Stimulated activated naive CD8-positive, alpha-beta T cell treated with anti-CD3 and anti-CD28 coated beads, Interleukin-15, amount 100 ng/mL, for 72 hours (primary cell): ENCODE measurements at regions not wholly inside any gene's neighbourhood (a gene's known extent, or its start where the extent isn't known, plus 50 kb on each side); places are given as distances from the start of the nearest gene placed in this dataset.
"Not testable (repeated sequence)": the region's sequence is repeated elsewhere in the genome, so short reads cannot be mapped to it uniquely, and the experiment has no call there.

Experiments
- ATAC-seq: fragments of 150-1000 bp; cut with Tn5 transposase; 2 replicates; pipeline ENCODE4 v1.10.0; 2021; ENCODE audit warnings: mild to moderate bottlenecking, moderate library complexity
- DNase-seq, 2 donors: peaks; one replicate each; pipeline ENCODE4 v3.0.0; 2021 to 2022
- H3K27ac Mint-ChIP-seq, 2 donors: one replicate each; pipeline ENCODE4 v1.8.0; 2022; ENCODE audit warnings: mild to moderate bottlenecking in 2 of 2, mixed read lengths in 2 of 2, moderate library complexity in 2 of 2
- H3K27me3 Mint-ChIP-seq: one replicate; pipeline ENCODE4 v1.8.0; 2022; ENCODE audit warnings: mixed read lengths
- H3K4me1 Mint-ChIP-seq: one replicate; pipeline ENCODE4 v1.8.0; 2022; ENCODE audit warnings: mild to moderate bottlenecking, mixed read lengths
- H3K4me3 Mint-ChIP-seq, 2 donors: one replicate each; pipeline ENCODE4 v1.8.0; 2022; ENCODE audit warnings: mild to moderate bottlenecking in 2 of 2, mixed read lengths in 2 of 2, moderate library complexity in 1 of 2
- H3K9me3 Mint-ChIP-seq, 2 donors: one replicate each; pipeline ENCODE4 v1.8.0; 2022; ENCODE audit warnings: mixed read lengths in 2 of 2

- no peak overlapping the region for H3K4me3 Mint-ChIP-seq
- ATAC-seq, result no peak
- DNase-seq, result no peak
- H3K9me3 Mint-ChIP-seq, result no peaks in the 10 kb centered on the region
- peaks cover 31% of the 10 kb centered on the region for H3K27me3 Mint-ChIP-seq
- no peaks in the 10 kb centered on the region for H3K4me1 Mint-ChIP-seq
- H3K27ac Mint-ChIP-seq, result no peak overlapping the region
Measured at GRCh38 chr7:96591159-96591899, 118.3 kb downstream of the SEM1 start.

DNA sequence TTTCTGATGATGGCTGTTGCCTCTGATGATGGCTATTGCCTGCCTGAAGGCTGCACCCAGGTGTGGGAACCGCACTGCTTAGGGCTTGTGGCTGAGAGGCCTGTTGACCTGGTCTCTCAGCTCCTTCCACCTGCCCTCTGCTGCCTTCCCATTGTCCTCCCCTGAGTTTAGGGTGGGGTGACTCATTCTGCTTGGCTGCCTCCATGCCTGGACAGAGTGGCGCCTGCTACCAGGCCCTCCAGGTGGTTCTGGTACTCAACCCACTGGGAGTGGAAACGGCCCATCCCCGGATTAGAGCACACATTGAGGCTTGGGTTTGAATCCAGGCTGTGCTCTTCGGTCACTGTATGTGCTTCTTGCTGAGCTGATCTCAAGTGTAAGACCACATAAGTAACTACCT, 120.6 kb downstream of the SEM1 start:
- DNase-seq (no peak), ATAC-seq (no peak)
- peaks cover 0 to 8% of the 10 kb centered on the region in 2 donors for H3K9me3 Mint-ChIP-seq
- peaks cover 31% of the 10 kb centered on the region for H3K27me3 Mint-ChIP-seq
- no peak overlapping the region for H3K4me3 Mint-ChIP-seq
- no peaks in the 10 kb centered on the region for H3K4me1 Mint-ChIP-seq
- no peak overlapping the region for H3K27ac Mint-ChIP-seq

DNA sequence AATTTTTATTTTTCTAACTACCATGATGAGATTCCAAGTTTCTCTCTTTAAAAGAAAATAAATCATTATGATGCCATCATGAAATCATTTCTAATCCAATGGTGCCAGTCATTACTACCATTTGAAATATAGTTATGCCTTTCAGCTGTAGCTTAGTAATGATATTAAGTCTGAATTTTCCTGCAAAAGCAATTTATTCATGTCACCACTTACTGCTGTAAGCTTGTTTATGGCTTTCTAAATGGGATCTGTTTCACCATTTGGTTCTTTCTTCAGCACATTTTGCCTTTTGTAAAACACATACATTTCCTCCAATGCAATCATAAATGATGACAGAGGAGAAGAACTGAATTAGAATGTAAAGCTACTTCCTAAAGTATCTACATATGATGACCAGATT, 130.5 kb downstream of the SEM1 start:
- H3K27me3 Mint-ChIP-seq, result no peaks in the 10 kb centered on the region
- DNase-seq (no peak), ATAC-seq (no peak)
- no peaks in the 10 kb centered on the region for H3K4me1 Mint-ChIP-seq
- H3K4me3 Mint-ChIP-seq, result no peak overlapping the region
- peaks cover 5 to 7% of the 10 kb centered on the region in 2 donors for H3K9me3 Mint-ChIP-seq
- no peak overlapping the region for H3K27ac Mint-ChIP-seq

DNA sequence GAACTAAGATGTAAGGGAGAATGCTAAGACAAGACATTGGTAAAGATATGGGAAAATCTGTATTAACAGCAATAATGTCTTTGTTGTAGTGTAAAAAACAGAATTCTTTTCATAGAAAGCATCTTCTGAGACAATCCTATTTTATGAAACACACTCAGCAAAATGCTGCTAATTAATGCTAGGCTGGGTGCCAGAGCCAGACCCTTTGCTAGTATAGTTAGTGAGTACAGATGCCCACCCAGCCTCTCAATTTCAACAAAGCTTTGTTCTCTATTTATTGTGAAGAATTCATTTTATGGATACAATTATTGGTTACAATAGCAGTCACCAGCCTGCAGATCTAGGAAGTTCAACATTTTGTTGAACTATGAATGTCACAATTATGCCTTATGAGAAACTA, 131.0 kb downstream of the SEM1 start:
- Mint-ChIP-seq H3K27ac (no peak overlapping the region), H3K4me3 (no peak overlapping the region), H3K4me1 (no peaks in the 10 kb centered on the region), H3K9me3 (peaks cover 5 to 7% of the 10 kb centered on the region in 2 donors), H3K27me3 (no peaks in the 10 kb centered on the region)
- ATAC-seq, result no peak
- no peak for DNase-seq

DNA sequence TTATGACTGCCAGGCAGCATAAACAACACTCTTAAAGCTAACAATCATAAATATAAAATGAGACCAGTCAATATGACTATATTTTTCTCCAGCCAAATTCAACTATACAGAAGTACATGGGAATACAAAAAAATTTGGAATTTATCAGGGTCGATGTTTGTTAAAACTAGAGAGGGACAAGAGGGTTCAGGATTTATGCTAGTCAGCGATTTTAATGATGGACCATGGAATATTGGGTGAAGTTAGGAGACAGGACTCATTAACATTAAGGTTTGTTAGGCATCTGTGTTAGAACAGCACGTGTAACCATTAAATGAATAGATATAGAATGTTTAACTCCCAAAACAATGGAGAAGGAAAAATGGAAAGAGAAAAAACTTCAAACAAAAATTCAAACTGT, 146.2 kb downstream of the SEM1 start:
- DNase-seq (no peak), ATAC-seq (no peak)
- H3K9me3 Mint-ChIP-seq, result no peaks in the 10 kb centered on the region
- peaks cover 17% of the 10 kb centered on the region for H3K27me3 Mint-ChIP-seq
- no peak overlapping the region for H3K4me3 Mint-ChIP-seq
- no peak overlapping the region for H3K27ac Mint-ChIP-seq
- no peaks in the 10 kb centered on the region for H3K4me1 Mint-ChIP-seq

GRCh38 chr7:96562966-96563365, 146.7 kb downstream of the SEM1 start:
- Mint-ChIP-seq H3K27me3 (peaks cover 17% of the 10 kb centered on the region), H3K4me3 (no peak overlapping the region), H3K4me1 (no peaks in the 10 kb centered on the region), H3K9me3 (no peaks in the 10 kb centered on the region), H3K27ac (no peak overlapping the region)
- ATAC-seq, result no peak
- no peak for DNase-seq

DNA sequence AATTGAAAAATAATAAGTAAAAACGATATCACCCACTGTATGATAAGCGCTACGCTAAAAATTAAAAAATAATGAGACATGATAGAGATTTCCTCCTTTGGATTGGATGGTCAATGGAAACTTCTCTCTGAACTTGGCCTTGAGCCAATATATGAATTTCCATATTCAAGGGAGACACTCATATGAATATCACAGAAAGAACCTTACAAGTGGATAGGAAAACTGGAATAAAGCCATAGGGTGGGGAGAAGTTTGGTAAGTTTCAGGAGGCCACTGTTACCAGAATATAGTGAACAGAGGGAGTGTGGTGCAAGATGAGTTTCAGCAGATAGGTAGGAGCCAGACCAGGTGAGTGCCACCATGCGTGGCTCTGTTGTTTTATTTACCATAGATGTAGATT, 147.2 kb downstream of the SEM1 start:
- ATAC-seq, result no peak
- no peak for DNase-seq
- Mint-ChIP-seq H3K4me3 (no peak overlapping the region), H3K27me3 (peaks cover 17% of the 10 kb centered on the region), H3K9me3 (no peaks in the 10 kb centered on the region), H3K27ac (no peak overlapping the region), H3K4me1 (no peaks in the 10 kb centered on the region)

DNA sequence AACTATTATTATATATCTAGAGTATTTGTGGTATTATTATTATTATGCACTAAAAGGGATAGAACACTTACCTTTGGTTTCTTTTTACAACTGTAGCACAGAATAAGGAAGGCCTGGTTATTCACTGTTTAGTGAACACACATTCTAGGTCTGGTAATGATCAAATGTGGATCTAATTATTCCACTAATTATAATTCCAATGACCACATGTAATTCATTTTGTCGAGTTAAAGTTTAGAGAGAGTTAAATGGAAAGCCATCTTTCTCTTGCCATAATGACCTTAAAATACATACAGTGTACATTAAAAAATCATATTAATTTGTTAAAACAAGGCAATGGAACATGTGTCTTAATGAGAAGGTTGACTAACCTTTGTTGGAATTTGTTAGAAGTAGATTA, 147.8 kb downstream of the SEM1 start:
- Mint-ChIP-seq H3K4me3 (no peak overlapping the region), H3K4me1 (no peaks in the 10 kb centered on the region), H3K27ac (no peak overlapping the region), H3K9me3 (no peaks in the 10 kb centered on the region), H3K27me3 (peaks cover 17% of the 10 kb centered on the region)
- ATAC-seq (no peak), DNase-seq (no peak)

GRCh38 chr7:96558530-96558929, 151.1 kb downstream of the SEM1 start:
- H3K27ac Mint-ChIP-seq, result no peak overlapping the region
- ATAC-seq (no peak), DNase-seq (no peak)
- H3K4me3 Mint-ChIP-seq, result no peak overlapping the region
- H3K27me3 Mint-ChIP-seq, result peaks cover 14% of the 10 kb centered on the region
- no peaks in the 10 kb centered on the region for H3K4me1 Mint-ChIP-seq
- H3K9me3 Mint-ChIP-seq, result no peaks in the 10 kb centered on the region

DNA sequence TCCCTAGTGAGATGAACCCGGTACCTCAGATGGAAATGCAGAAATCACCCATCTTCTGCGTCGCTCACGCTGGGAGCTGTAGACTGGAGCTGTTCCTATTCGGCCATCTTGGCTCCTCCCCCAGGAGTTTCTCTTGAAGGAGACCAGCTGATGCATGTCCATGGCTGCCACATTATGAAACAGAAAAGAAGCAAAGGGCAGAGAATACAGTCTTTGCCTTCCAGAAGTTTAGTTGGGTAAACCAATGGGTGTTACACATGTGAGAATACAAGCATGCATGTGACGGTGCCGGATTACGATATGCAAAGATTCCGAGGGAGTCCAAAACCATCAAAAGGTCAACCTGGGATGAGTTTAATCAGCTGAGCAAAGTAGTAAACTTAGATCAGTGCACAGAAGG, 151.6 kb downstream of the SEM1 start:
- ATAC-seq (no peak), DNase-seq (no peak)
- Mint-ChIP-seq H3K4me3 (no peak overlapping the region), H3K9me3 (no peaks in the 10 kb centered on the region), H3K27ac (no peak overlapping the region), H3K4me1 (no peaks in the 10 kb centered on the region), H3K27me3 (peaks cover 10% of the 10 kb centered on the region)

GRCh38 chr7:96557598-96557997, 152.0 kb downstream of the SEM1 start:
- H3K9me3 Mint-ChIP-seq, H3K27me3 Mint-ChIP-seq, ATAC-seq, DNase-seq, H3K4me1 Mint-ChIP-seq, H3K27ac Mint-ChIP-seq, H3K4me3 Mint-ChIP-seq: not testable (repeated sequence)

DNA sequence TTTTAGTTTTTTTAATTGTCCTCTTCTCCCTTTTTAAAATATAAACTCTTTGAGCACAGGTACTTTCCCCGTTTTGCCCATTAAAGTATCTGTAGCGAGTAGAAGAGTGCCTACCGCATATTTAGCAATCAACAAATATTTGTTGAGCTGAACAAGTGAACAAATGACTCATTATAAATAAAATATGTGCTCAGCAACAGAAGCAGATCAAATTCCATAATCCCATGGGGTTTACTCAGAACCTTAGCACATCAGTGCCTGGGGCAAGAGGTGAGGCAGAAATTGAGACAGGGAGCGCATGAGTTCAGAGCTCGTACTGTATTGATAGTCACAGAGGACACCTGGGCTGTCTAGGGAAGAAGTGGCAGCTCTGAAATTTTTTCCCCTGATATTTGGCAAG, 161.0 kb downstream of the SEM1 start:
- no peak for DNase-seq

GRCh38 chr7:96547371-96547811, 162.3 kb downstream of the SEM1 start:
- Mint-ChIP-seq H3K4me1 (no peaks in the 10 kb centered on the region), H3K9me3 (peaks cover 0 to 4% of the 10 kb centered on the region in 2 donors), H3K4me3 (no peak overlapping the region), H3K27me3 (peaks cover 18% of the 10 kb centered on the region), H3K27ac (no peak overlapping the region)
- ATAC-seq (no peak), DNase-seq (no peak)

More for the DNA sequence above, 161.0 kb downstream of the SEM1 start:
- no peak for ATAC-seq
- Mint-ChIP-seq H3K4me1 (no peaks in the 10 kb centered on the region), H3K27me3 (peaks cover 18% of the 10 kb centered on the region), H3K9me3 (peaks cover 0 to 4% of the 10 kb centered on the region in 2 donors), H3K27ac (no peak overlapping the region), H3K4me3 (no peak overlapping the region)

DNA sequence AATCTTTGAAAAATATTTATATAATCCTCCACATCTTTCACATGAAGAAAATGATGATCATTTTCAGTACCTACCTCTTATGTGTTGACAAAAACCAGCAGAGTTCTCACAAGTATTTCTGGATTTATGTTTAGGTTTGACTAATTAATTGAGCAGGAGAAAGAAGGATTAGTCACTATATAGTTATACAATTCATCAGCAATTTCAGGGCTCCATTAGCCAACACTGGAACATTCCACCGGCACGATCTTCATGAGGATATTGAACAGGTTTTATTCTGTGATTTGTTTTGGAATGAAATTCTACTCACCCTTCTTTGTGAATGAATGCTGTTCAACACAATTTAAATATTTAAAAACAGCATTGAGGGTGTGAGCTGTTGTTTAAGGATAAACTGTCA, 163.2 kb downstream of the SEM1 start:
- Mint-ChIP-seq H3K9me3 (peaks cover 0 to 4% of the 10 kb centered on the region in 2 donors), H3K4me3 (no peak overlapping the region), H3K27me3 (peaks cover 18% of the 10 kb centered on the region), H3K27ac (no peak overlapping the region), H3K4me1 (no peaks in the 10 kb centered on the region)
- no peak for DNase-seq
- no peak for ATAC-seq

DNA sequence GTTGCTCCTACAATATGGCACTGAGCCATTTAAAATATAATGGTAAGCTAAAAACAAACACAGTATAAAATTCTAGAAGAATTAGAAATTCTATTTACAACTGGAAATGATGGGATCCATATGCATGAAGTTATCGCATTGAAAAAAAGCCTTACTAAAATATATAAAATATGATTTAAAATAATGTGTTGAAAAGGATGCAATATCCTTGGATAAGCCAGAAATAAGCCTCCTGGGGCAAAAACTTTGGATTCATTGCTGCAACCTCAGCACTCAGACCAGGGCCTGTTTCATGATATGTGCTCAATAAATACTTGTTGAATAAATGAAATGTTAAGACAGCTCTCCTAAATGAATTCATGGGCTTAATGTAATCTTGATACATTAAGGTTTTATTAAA, 170.2 kb downstream of the SEM1 start:
- no peak overlapping the region for H3K27ac Mint-ChIP-seq
- no peaks in the 10 kb centered on the region for H3K9me3 Mint-ChIP-seq
- peaks cover 16% of the 10 kb centered on the region for H3K27me3 Mint-ChIP-seq
- ATAC-seq (no peak), DNase-seq (no peak)
- H3K4me3 Mint-ChIP-seq, result no peak overlapping the region
- H3K4me1 Mint-ChIP-seq, result no peaks in the 10 kb centered on the region

DNA sequence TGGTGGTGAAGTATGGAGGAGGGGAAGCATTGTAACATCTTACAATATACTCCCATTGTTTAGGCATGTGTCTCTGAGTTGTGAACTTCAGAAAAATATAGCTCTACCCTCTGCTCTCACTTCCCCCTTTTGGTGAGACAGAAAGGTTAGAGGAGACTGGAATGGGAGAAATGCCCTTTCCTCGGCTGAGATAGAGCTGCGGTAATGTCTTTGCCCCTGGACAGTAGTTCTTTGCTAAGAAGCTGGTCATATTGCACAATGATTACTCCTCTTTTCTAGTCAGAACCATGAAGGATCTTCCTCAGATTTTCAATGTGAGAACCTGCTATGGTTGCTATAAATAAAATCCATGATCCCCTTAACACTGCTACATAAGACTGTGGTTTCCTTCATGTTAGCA, 171.0 kb downstream of the SEM1 start:
- Mint-ChIP-seq H3K9me3 (no peaks in the 10 kb centered on the region), H3K27ac (no peak overlapping the region), H3K4me1 (no peaks in the 10 kb centered on the region), H3K4me3 (no peak overlapping the region), H3K27me3 (peaks cover 16% of the 10 kb centered on the region)
- no peak for ATAC-seq
- no peak for DNase-seq

DNA sequence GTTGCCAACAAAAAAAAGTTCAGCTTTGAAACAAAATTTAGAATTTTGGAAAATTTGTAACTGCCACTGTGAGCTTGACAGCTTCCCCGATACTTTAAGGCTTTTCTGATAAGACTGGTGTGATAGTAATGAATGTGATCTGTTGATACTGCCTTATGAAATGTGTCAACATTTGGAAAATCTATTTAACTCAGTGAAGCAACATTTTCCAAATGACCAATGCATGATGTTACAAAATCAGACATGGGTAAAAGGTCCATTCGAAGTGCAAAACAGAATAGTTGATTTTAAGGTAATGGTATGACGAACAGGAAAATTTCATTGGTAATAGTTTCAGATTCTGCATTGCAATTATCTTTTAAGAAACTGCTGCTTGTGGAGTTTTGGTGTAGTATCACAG, 175.4 kb downstream of the SEM1 start:
- Mint-ChIP-seq H3K4me3 (no peak overlapping the region), H3K9me3 (no peaks in the 10 kb centered on the region), H3K27ac (no peak overlapping the region), H3K4me1 (no peaks in the 10 kb centered on the region), H3K27me3 (peaks cover 31% of the 10 kb centered on the region)
- DNase-seq, result no peak
- ATAC-seq, result no peak
